ENCODE measurements at regions not wholly inside any gene's neighbourhood (a gene's known extent, or its start where the extent isn't known, plus 50 kb on each side); places are given as distances from the start of the nearest gene placed in this dataset.

DNA sequence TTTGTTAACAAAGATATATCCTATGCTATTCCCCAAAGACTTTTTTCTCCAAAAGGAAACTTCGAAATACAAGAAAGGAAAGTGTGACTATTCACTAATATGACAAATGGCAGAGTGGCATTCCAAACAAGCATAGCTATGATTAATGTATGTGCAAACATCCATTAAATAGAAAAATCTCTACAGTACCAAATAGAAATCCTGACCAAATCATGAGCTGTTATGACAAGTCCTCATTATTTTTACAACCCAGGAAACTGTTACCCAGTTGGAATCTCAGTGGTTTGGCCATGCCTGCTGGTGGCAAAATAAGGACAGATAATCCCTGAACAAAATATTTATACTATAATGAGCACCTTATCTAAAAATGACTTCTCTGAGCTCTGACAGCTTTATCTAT, 202.1 kb downstream of the SEC23A start:
- no peak for DNase-seq

DNA sequence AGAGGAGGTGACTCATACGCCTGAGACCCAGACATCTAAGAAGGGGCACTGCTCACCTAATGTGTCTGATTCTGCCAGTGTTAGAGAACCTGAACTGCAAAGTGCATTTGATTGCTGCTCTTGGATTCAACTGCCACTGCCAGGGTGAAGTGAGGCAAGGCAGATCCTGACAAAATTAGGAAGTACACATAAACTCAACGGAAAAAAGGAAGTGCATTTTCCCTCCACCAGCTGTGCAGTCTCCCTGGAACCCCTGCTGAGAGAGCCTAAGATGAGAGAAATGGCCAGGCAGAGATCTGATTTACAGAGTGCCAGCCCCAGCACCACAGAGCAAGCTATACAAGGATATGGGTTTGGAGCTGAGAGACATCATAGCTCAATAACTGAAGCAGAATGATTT, 215.3 kb downstream of the SEC23A start:
- no peak for DNase-seq

DNA sequence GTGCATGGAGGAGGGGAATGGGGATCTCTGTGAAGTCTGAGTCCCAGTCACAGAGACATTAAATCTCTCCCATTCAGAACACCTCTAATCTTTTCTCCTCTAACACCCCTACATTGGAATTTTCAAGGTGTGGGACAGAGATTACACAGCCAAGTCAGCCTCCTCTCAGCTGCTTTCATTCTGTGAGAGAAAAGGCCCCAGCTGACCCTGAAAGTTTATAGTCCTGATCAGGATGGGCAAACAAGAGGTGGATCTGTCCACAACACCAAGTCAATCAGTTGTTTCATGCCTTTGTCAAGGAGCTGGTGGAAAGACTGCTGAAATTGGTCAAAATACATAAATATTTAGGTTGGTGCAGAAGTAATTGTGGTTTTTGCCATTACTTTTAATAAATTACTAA, 218.9 kb downstream of the SEC23A start:
- no peak for DNase-seq

GRCh38 chr14:38883127-38883526, 219.9 kb downstream of the SEC23A start:
- no peak for DNase-seq

- DNase-seq: no peak
Observed at GRCh38 chr14:38882533-38882932, 220.5 kb downstream of the SEC23A start.

DNA sequence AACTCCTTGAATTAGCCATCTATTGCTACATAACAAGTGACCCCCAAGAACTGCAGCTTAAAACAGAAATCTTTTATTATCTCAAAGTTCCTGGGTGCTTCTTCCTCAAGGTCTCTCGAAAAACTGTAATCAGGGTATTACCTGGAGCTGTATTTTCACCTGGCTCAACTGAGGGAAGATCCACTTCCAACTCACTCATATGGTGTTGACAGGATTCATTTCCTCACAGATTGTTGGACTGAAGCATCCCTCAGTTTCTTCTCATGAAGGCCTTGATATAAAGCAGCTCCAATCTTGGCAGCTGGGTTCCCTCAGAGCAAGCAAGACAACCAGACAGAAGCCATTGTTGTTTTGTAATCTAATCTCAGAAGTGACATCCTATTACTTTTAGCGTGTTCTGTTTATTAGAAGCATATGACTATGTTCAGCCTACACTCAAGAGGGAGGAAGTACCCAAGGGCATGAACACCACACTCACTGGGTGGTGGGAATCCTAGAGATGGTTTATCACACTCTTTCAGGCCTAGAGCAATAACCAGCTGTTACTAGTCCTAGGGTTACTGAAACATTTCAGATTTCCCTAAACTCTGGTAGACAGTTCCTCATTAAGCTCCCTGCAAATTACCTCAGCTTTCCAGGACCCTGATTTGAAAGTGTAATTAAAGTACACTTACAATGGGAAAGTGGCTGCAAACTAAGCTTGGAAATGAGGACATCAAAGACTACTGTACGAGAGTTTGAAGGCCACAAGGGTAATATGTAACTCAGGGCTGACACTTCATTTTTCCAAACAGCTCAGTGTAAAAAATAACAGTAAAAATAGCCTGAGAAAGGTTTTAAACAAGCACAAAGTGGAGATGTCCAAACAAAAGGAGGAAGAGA, 222.2 kb downstream of the SEC23A start:
- no peak for DNase-seq

GRCh38 chr14:38877744-38878388, 225.2 kb downstream of the SEC23A start:
- no peak for DNase-seq

GRCh38 chr14:38874721-38875120, 228.3 kb downstream of the SEC23A start:
- DNase-seq: no peak

GRCh38 chr14:38873941-38874612, 229.0 kb downstream of the SEC23A start:
- DNase-seq: no peak

GRCh38 chr14:38870296-38870836, 232.7 kb downstream of the SEC23A start:
- DNase-seq: no peak

DNA sequence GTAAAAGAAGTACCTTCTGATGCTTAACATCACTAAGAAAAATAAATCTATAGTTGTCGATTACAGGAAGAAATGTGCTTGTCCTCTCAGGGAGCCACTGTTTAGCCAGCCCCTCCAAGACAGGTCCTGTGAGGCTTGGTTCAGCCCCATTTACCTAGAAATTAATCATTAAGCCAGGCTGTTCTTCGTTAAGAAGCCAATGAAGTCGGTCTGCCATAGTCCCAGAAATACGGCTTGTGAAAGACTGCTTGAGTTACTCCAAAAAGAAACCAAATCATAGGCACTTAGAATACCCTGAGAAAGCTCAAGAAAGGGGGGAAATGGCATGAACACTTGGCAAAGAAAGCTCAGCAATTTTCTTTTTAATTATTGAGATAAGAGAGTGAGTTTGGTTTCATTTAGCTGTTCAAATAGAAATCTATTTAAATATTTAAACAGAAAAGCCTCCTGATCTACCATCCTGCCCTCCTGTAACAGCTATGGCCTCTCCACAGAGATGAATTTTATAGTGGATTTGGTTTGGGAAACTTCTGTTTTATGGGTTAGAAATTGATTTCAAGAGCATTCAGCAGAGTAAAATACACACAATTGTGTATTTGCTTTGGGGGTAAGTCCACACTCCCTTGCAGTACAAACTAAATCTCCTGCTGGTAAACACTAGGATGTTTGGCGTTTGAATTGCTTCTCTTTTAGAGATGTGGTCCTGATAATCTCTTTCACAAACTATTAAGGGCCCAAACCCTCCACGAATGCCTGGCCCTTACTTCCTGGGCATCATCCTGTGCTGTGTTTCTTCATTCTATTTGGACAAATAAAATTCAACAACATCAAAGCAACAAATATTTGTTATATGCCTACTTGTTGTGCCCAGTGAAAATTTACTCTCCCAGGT, 234.4 kb downstream of the SEC23A start:
- no peak for DNase-seq

DNA sequence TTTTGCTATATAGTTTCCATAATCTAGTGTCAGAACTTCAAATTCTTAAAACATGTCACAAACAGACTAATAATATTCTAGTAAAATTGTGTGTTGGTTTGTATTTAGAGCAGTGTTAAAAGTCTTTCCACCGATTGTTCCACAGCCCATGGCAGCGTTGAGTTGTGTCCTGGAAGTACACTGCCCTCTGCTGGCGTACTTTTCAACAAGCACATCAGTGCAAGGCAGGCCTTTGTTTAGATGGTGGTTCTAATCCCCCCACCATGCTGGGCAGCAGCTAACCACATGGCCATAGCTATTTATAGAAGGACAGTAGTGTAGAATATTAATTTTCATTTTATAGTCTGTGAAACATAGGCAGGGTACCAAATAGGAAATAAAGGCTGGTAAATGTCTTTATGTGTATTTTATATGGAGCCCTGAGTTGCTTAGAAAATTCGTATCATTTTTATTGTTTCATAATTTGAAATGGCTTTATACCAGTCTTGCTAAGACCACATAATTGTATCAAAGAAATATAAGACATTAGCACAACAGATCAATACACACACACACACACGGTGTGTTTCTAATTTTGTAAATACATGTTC, 235.4 kb downstream of the SEC23A start:
- peak; percentile 76 for DNase-seq

GRCh38 chr14:38866461-38866860, 236.6 kb downstream of the SEC23A start:
- no peak for DNase-seq

- no peak for DNase-seq
Observed at GRCh38 chr14:38862366-38862765, 240.7 kb downstream of the SEC23A start.

- DNase-seq: no peak
Observed at GRCh38 chr14:38860530-38860929, 242.5 kb downstream of the SEC23A start.

DNA sequence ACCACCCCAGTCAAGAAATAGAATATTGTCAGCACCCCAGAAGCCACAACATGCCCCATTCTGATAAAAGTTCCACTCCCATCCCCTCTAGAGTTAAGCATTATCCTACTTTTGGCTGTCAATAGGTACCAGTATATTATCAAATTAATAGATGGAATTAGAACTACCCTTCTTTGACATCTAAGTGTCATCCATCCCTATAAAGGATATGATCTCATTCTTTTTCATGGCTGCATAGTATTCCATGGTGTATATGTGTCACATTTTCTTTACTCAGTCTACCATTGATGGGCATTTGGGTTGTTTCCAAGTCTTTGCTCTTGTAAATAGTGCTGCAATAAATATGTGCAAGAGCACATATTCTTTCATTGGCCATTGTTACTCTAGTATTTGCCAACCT, 246.2 kb downstream of the SEC23A start:
- no peak for DNase-seq

DNA sequence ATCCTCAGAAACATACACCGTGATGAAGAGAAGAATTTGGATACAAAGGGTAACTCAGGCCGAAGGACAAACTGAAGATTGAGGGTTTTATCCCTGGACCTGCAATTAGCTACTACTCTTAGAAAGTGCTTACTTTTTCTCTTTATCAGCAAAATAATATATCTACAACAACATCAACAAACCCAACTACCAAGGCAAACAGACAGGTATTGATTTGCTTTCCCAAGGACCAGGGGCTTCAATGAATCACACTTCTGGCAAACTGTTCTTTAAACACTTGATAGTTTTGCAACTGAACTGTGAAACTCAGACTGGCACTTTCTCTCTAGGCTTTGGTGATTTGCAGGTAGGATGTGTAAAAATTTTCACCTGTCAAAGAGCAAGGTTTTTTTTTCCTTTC, 247.5 kb downstream of the SEC23A start:
- no peak for DNase-seq

- DNase-seq: no peak
Observed at GRCh38 chr14:38851111-38851510, 251.9 kb downstream of the SEC23A start.

DNA sequence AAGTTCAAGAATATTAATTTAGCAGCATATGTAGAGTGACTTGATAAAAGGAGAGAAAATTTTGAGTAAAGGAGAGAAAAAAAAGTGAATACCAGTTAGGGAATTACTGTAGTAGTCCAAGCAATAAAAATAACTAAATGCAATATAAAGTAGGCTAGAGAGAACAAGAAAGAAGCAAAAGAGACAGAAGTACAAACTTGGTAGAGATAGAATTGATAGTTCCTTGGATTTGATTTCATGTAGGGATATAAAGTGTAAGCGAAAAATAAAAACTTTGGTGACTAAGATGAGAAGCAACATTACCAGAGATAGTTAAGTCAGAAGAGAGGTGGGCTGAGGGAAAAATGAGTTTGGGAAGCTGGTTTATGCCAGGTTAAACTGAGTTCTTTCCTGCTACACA, 252.4 kb downstream of the SEC23A start:
- no peak for DNase-seq

- DNase-seq: no peak
Observed at GRCh38 chr14:38848243-38848935, 254.6 kb downstream of the SEC23A start.

GRCh38 chr14:38847161-38847560, 255.9 kb downstream of the SEC23A start:
- DNase-seq: no peak

Data from right forelimb (tissue), 1 donor.